H1 (cell line): ENCODE measurements at regions not wholly inside any gene's neighbourhood (a gene's known extent, or its start where the extent isn't known, plus 50 kb on each side); places are given as distances from the start of the nearest gene placed in this dataset.

Experiments
- CTCF ChIA-PET: fragments of 300-600 bp; sonication (Branson Sonifier 250); formaldehyde crosslinking; loops from one replicate; lab custom pipeline; 2021; ENCODE audit not compliant: partially characterized antibody; lab: Charles Lee
- POLR2A ChIA-PET: fragments of 300-600 bp; sonication (Branson Sonifier 250); formaldehyde crosslinking; loops from one replicate; lab custom pipeline; 2021; ENCODE audit warnings: inconsistent platforms; ENCODE audit not compliant: partially characterized antibody; lab: Charles Lee
- DNase-seq, 2 experiments: peaks; one replicate each; pipeline versions ENCODE4 v3.0.0 to v3.0.0-alpha.2; 2010 to 2022; ENCODE audit warnings: low spot score in 2 of 2, low read depth in 1 of 2, mixed read lengths in 1 of 2
- FAIRE-seq: peaks from 2 replicates; lab custom pipeline; 2011; peaks lifted over from hg19 to GRCh38; lab: Jason Lieb, UNC
- H2AFZ ChIP-seq: 2 replicates; pipeline ENCODE4 v1.8.1; 2012; ENCODE audit warnings: low read length, inconsistent platforms
- H2AK5ac ChIP-seq: 2 replicates; pipeline ENCODE4 v1.6.1; 2013; ENCODE audit warnings: low read depth, low read length
- H2BK120ac ChIP-seq: replicated peaks from 2 replicates; pipeline ENCODE3; 2013; ENCODE audit warnings: low read depth, low read length, inconsistent platforms
- H2BK12ac ChIP-seq: 2 replicates; pipeline ENCODE4 v1.6.1; 2013; ENCODE audit warnings: low read depth, low read length
- H2BK15ac ChIP-seq: 2 replicates; pipeline ENCODE4 v1.6.1; 2013; ENCODE audit warnings: low read length
- H2BK20ac ChIP-seq: 2 replicates; pipeline ENCODE4 v1.6.1; 2013; ENCODE audit warnings: low read length
- H2BK5ac ChIP-seq: 2 replicates; pipeline ENCODE4 v1.6.1; 2013; ENCODE audit warnings: low read depth, low read length
- H3K14ac ChIP-seq: 2 replicates; pipeline ENCODE4 v1.6.1; 2013; ENCODE audit warnings: inconsistent platforms; ENCODE audit not compliant: insufficient read length
- H3K18ac ChIP-seq: 2 replicates; pipeline ENCODE4 v1.6.1; 2013; ENCODE audit warnings: low read length; ENCODE audit errors: extremely low read depth
- H3K23ac ChIP-seq: 2 replicates; pipeline ENCODE4 v1.6.1; 2013; ENCODE audit warnings: inconsistent platforms; ENCODE audit not compliant: insufficient read length
- H3K23me2 ChIP-seq: 2 replicates; pipeline ENCODE4 v1.6.1; 2013; ENCODE audit warnings: low read depth, low read length
- H3K27ac ChIP-seq: 2 replicates; pipeline ENCODE4 v1.6.1; 2011; ENCODE audit warnings: low read depth, low read length, inconsistent platforms
- H3K27me3 ChIP-seq, 4 experiments: replicated peaks in 1 of 4; 1 replicate in 1 of 4; 2 replicates in 3 of 4; pipeline versions ENCODE4 v1.6.1 to v1.8.1; 2011 to 2013; ENCODE audit warnings: low read length in 3 of 4, mild to moderate bottlenecking in 3 of 4, inconsistent platforms in 2 of 4, mixed read lengths in 2 of 4, moderate library complexity in 1 of 4; ENCODE audit not compliant: control insufficient read depth in 3 of 4, insufficient read depth in 3 of 4; ENCODE audit errors: extremely low read depth in 1 of 4
- H3K36me3 ChIP-seq, 4 experiments: 2 replicates each; pipeline versions ENCODE4 v1.6.1 to v1.8.1; 2011 to 2013; ENCODE audit warnings: mild to moderate bottlenecking in 4 of 4, low read length in 3 of 4, moderate library complexity in 2 of 4, control low read depth in 1 of 4, inconsistent platforms in 1 of 4; ENCODE audit not compliant: insufficient read depth in 4 of 4, control insufficient read depth in 2 of 4
- H3K4ac ChIP-seq: replicated peaks from 2 replicates; pipeline ENCODE3; 2013; ENCODE audit warnings: low read length, low read depth, mixed read lengths, inconsistent platforms; ENCODE audit not compliant: insufficient read length
- H3K4me1 ChIP-seq, 4 experiments: replicated peaks in 1 of 4; 1 replicate in 1 of 4; 2 replicates in 3 of 4; pipeline versions ENCODE4 v1.6.1 to v1.8.1; 2011 to 2013; ENCODE audit warnings: low read length in 3 of 4, inconsistent platforms in 2 of 4, mixed read lengths in 1 of 4; ENCODE audit not compliant: insufficient read depth in 4 of 4, control insufficient read depth in 3 of 4
- H3K4me2 ChIP-seq, 2 experiments: 2 replicates each; pipeline versions ENCODE4 v1.6.1 to v1.8.1; 2011 to 2013; ENCODE audit warnings: low read depth in 2 of 2, low read length in 2 of 2, control low read depth in 1 of 2, inconsistent platforms in 1 of 2, mild to moderate bottlenecking in 1 of 2; ENCODE audit not compliant: insufficient read depth in 1 of 2
- H3K4me3 ChIP-seq, 4 experiments: fragments of 200-600, 300-600 bp in 1 of 4; sonication (generic), shearing (Covaris generic), sonication (Bioruptor Twin) in 1 of 4; 2 replicates each; pipeline versions ENCODE4 v1.5.1 to v1.8.1; 2011 to 2016; ENCODE audit warnings: low read length in 4 of 4, low read depth in 3 of 4, control low read depth in 2 of 4, inconsistent platforms in 2 of 4, mild to moderate bottlenecking in 2 of 4, mixed read lengths in 1 of 4, moderate library complexity in 1 of 4; ENCODE audit not compliant: insufficient read depth in 2 of 4; ENCODE audit errors: extremely low read depth in 1 of 4
- H3K56ac ChIP-seq: replicated peaks from 2 replicates; pipeline ENCODE3; 2013; ENCODE audit warnings: low read depth, mild to moderate bottlenecking, mixed read lengths, low read length, inconsistent platforms; ENCODE audit not compliant: insufficient read length
- H3K79me1 ChIP-seq: 2 replicates; pipeline ENCODE4 v1.6.1; 2013; ENCODE audit warnings: low read depth, low read length, control low read depth
- H3K79me2 ChIP-seq, 2 experiments: 2 replicates each; pipeline versions ENCODE4 v1.6.1 to v1.8.1; 2012 to 2013; ENCODE audit warnings: low read length in 2 of 2, mild to moderate bottlenecking in 2 of 2, inconsistent platforms in 1 of 2; ENCODE audit not compliant: insufficient read depth in 2 of 2, control insufficient read depth in 1 of 2
- H3K9ac ChIP-seq, 4 experiments: replicated peaks in 1 of 4; 1 replicate in 1 of 4; 2 replicates in 3 of 4; pipeline versions ENCODE4 v1.6.1 to v1.8.1; 2011 to 2013; ENCODE audit warnings: low read depth in 3 of 4, low read length in 3 of 4, control low read depth in 2 of 4, mild to moderate bottlenecking in 2 of 4, moderate library complexity in 2 of 4, inconsistent platforms in 1 of 4; ENCODE audit errors: extremely low read depth in 1 of 4
- H3K9me3 ChIP-seq, 2 experiments: 2 replicates each; pipeline versions ENCODE4 v1.6.1 to v1.8.1; 2012 to 2013; ENCODE audit warnings: mild to moderate bottlenecking in 2 of 2, moderate library complexity in 2 of 2, control low read depth in 1 of 2, inconsistent platforms in 1 of 2, low read depth in 1 of 2, low read length in 1 of 2, mixed read lengths in 1 of 2; ENCODE audit not compliant: insufficient read depth in 2 of 2
- H4K20me1 ChIP-seq, 2 experiments: replicated peaks in 1 of 2; 2 replicates each; pipeline versions ENCODE3 to v1.8.1; 2011 to 2013; ENCODE audit warnings: inconsistent platforms in 2 of 2, low read length in 2 of 2, mild to moderate bottlenecking in 1 of 2; ENCODE audit not compliant: insufficient read depth in 2 of 2, control insufficient read depth in 1 of 2
- H4K5ac ChIP-seq: 2 replicates; pipeline ENCODE4 v1.6.1; 2013; ENCODE audit warnings: low read length, low read depth, mixed read lengths, inconsistent platforms; ENCODE audit not compliant: insufficient read length
- H4K8ac ChIP-seq: 2 replicates; pipeline ENCODE4 v1.8.0; 2013; ENCODE audit warnings: mild to moderate bottlenecking, moderate library complexity, low read length, inconsistent platforms; ENCODE audit not compliant: insufficient read depth; ENCODE audit errors: extremely low read depth
- H4K91ac ChIP-seq: replicated peaks from 2 replicates; pipeline ENCODE3; 2013; ENCODE audit warnings: low read length, mixed read lengths, inconsistent platforms; ENCODE audit not compliant: insufficient read length
- BRCA1 ChIP-seq: IDR thresholded peaks from 2 replicates; pipeline ENCODE4 v1.6.1; 2012; ENCODE audit warnings: low read depth, low read length, improper control_type of control experiment
- CBX8 ChIP-seq: fragments of 300-800, 300-1000 bp; sonication (generic); IDR thresholded peaks from 2 replicates; pipeline ENCODE4 v1.7.1; 2016; ENCODE audit warnings: low read depth, low read length, borderline replicate concordance
- RNF2 ChIP-seq: fragments of 200-900, 300-1000 bp; sonication (generic); IDR thresholded peaks from 2 replicates; pipeline ENCODE4 v1.7.1; 2016; ENCODE audit warnings: borderline replicate concordance, low read depth, mild to moderate bottlenecking, antibody characterized with exemption, low read length; ENCODE audit not compliant: poor library complexity, severe bottlenecking; ENCODE audit errors: missing control alignments
- TCF12 ChIP-seq: IDR thresholded peaks from 2 replicates; pipeline ENCODE4 v1.6.1; 2011; ENCODE audit warnings: low read depth, mild to moderate bottlenecking, low read length
- WGBS, 2 experiments: shearing (Covaris generic) in 1 of 2; methylation state at CpG; one replicate each; pipeline versions ENCODE4 v1.1.6 to v1.1.7; 2013 to 2015; ENCODE audit warnings: low lambda C conversion rate in 2 of 2, mixed read lengths in 2 of 2, inconsistent platforms in 1 of 2, low coverage in 1 of 2, missing lambda C conversion rate in 1 of 2; ENCODE audit not compliant: insufficient replicate concordance in 2 of 2, insufficient coverage in 1 of 2, insufficient read length in 1 of 2; ENCODE audit errors: extremely low coverage in 1 of 2, missing lambda C conversion rate in 1 of 2; 5-methylcytosine and 5-hydroxymethylcytosine counted together

- WGBS, 2 experiments: 6% methylated on average over 37 of the region's 37 CpGs; no CpG with 5 or more reads in 1 of the 2 experiments
- no peak overlapping the region for H4K5ac ChIP-seq
- peak overlapping the region; percentile 66 for H3K18ac ChIP-seq
- H3K27me3 ChIP-seq: peaks cover 85 to 100% (median 99%) of the 10 kb centered on the region in 4 experiments
- H3K4me2 ChIP-seq: peak overlapping the region; percentile 86 to 87
- TF ChIP-seq RNF2: peak; percentile 98
- 0 out of 2 replicates have a peak, but pooled peaks have one; percentile 3 for TF ChIP-seq TCF12
- TF ChIP-seq CBX8: peak; percentile 74; the same call in 1 of the 2 replicates
- TF ChIP-seq BRCA1: no peak
- 0 out of 2 replicates have a peak overlapping the region, but pooled peaks have one; percentile 31 for H2BK15ac ChIP-seq
- no peak overlapping the region for H4K8ac ChIP-seq
- no peak overlapping the region for H2BK5ac ChIP-seq
- H3K4ac ChIP-seq: no peak overlapping the region
- H2BK120ac ChIP-seq: no peak overlapping the region
- peaks cover 0 to 6% (median 0%) of the 10 kb centered on the region in 4 experiments; a peak in 1 of 8 replicates for H3K36me3 ChIP-seq
- no peak overlapping the region; the same call in 1 of the 2 replicates for H2AK5ac ChIP-seq
- H4K20me1 ChIP-seq: peaks cover 5 to 11% of the 10 kb centered on the region in 2 experiments
- H3K79me1 ChIP-seq: no peaks in the 10 kb centered on the region
- FAIRE-seq: no peak
- H3K14ac ChIP-seq: no peak overlapping the region
- ChIA-PET CTCF (interaction anchor here (1.3 to 3.2 kb wide), 3 partner anchors 70 to 84 kb away, joined by 4 to 8 read pairs (median 5); no protein-coding TSS in a partner anchor), POLR2A (no interaction called here)
- H4K91ac ChIP-seq: no peak overlapping the region
- peak overlapping the region in 1 of 4 experiments; percentile 54; a peak in 1 of 8 replicates for H3K4me3 ChIP-seq
- peaks cover 12 to 19% (median 13%) of the 10 kb centered on the region in 4 experiments for H3K4me1 ChIP-seq
- H3K23ac ChIP-seq: no peak overlapping the region
- no peak overlapping the region for H2BK20ac ChIP-seq
- H3K27ac ChIP-seq: no peak overlapping the region
- H3K9me3 ChIP-seq: no peaks in the 10 kb centered on the region
- peaks cover 5% of the 10 kb centered on the region; the same call in 1 of the 2 replicates for H3K23me2 ChIP-seq
- peak in 1 of 2 experiments; percentile 59 for DNase-seq
- no peak overlapping the region for H3K56ac ChIP-seq
- H2BK12ac ChIP-seq: peak overlapping the region; percentile 72
- no peak overlapping the region for H2AFZ ChIP-seq
- no peaks in the 10 kb centered on the region for H3K79me2 ChIP-seq
- H3K9ac ChIP-seq: no peak overlapping the region
Measured at GRCh38 chr5:73300337-73301207, 127.6 kb downstream of the TMEM174 start.
